Suprapubic skin (tissue), 3 donors: ENCODE measurements at regions not wholly inside any gene's neighbourhood (a gene's known extent, or its start where the extent isn't known, plus 50 kb on each side); places are given as distances from the start of the nearest gene placed in this dataset.

Experiments
- CTCF ChIP-seq, 2 donors: fragments of 200-600 bp in 1 of 2; fragments of 450-650 bp in 1 of 2; sonication (generic) in 1 of 2; IDR thresholded peaks; one replicate each; pipeline ENCODE4 v1.5.1; 2016 to 2019; ENCODE audit warnings: antibody characterized with exemption in 2 of 2, mild to moderate bottlenecking in 1 of 2, moderate library complexity in 1 of 2
- POLR2AphosphoS5 ChIP-seq, 3 donors: sonication (generic); formaldehyde crosslinking; IDR thresholded peaks; one replicate each; pipeline ENCODE4 v1.6.1; 2017; ENCODE audit warnings: antibody characterized with exemption in 3 of 3

DNA sequence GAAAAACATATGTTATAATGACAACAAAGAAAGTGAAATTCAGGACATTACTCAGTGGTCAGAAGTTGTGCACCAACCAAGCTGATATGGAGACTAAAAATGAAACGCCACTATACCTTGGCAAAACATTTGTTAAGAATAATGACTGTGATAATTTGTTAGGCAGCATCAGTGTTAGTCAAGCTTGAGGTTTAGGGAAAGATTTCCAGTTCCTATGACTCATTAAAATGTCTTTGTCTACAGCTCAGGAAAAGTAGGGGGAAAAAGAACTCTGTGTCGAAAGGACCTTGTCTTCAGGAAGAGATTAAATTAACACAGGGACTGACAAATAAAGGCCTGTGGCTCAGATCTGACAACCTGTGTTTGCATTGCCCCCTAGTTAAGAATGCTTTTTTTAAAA, 764.1 kb upstream of the SLITRK6 start:
- TF ChIP-seq CTCF (IDR thresholded peaks at IDR 0.05) (no peak), POLR2AphosphoS5 (IDR thresholded peaks at IDR 0.05) (no peak)
